ENCODE measurements at regions not wholly inside any gene's neighbourhood (a gene's known extent, or its start where the extent isn't known, plus 50 kb on each side); places are given as distances from the start of the nearest gene placed in this dataset.

DNA sequence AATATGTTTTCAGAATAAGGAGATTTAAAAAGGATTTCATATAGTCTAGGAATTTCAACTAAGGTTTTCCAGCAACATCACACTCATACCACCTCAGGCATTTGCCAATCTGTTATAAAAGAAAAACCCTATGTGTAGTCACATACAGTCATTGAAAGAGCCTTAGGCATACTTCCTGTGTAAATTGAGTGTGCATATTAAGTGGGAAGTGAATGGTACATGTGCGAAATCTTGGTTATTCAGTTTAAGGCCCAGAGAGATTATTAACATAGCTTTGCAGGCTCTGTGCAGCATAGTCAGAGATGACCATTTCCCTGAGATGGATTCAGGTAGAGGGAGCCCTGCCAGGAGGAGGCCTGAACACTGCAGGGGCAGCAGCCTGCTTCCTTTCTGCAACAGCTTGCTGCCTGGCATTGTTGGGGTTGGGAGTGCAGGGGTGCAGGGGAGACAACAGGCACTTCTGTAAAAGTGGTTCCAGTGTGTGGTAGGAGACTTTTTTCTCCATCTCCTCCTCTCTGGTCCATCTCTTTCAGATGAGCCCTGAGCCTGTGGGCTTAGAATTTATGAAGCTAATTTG is 100.1 kb upstream of the OSR1 start:
- Mint-ChIP-seq H3K4me3 (no peak overlapping the region), H3K27me3 (peaks cover 11 to 17% of the 10 kb centered on the region in 2 donors), H3K4me1 (no peaks in the 10 kb centered on the region), H3K27ac (no peak overlapping the region), H3K9me3 (peaks cover 0 to 9% (median 3%) of the 10 kb centered on the region in 5 donors), H3K36me3 (no peaks in the 10 kb centered on the region)
- Histone ChIP-seq H3K27me3 (ENCODE audit: insufficient read depth, low read length, poor library complexity, severe bottlenecking) (no peaks in the 10 kb centered on the region), H3K36me3 (ENCODE audit: insufficient read depth, low read length) (no peaks in the 10 kb centered on the region), H3K27ac (ENCODE audit: low read depth, low read length) (no peak overlapping the region), H3K4me1 (ENCODE audit: insufficient read depth, low read length) (no peaks in the 10 kb centered on the region), H3K4me3 (ENCODE audit: low read length) (no peak overlapping the region), H3K9me3 (ENCODE audit: low read length) (no peaks in the 10 kb centered on the region)
- CTCF ChIA-PET, result no interaction called here
- no peak for DNase-seq
- POLR2A ChIA-PET, result no interaction called here

DNA sequence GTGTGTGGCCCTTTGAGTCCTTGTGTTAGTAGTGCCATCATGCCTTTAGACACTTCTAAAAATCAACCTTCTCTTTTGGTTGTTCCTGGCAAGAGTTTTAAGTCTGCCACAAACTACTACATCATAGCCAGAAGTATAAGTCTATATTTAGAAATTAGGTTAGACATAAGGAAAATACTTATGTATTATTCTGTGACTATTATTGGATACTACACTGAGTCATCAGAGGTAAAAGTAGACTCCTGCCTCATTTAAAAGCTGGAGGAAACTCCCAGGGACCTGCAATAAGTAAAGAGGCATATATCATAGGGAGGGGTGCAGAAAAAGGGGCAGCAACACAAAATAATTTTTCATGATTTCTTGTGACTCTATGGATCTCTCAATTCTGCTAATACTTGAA is 99.4 kb upstream of the OSR1 start:
- no peak overlapping the region for H3K4me3 ChIP-seq (ENCODE audit: low read length)
- ChIA-PET POLR2A (no interaction called here), CTCF (no interaction called here)
- H3K36me3 Mint-ChIP-seq, result no peaks in the 10 kb centered on the region
- no peaks in the 10 kb centered on the region for H3K4me1 ChIP-seq (ENCODE audit: insufficient read depth, low read length)
- H3K27ac Mint-ChIP-seq, result no peak overlapping the region
- H3K4me1 Mint-ChIP-seq, result no peaks in the 10 kb centered on the region
- DNase-seq, result no peak
- H3K4me3 Mint-ChIP-seq, result no peak overlapping the region
- H3K36me3 ChIP-seq (ENCODE audit: insufficient read depth, low read length), result no peaks in the 10 kb centered on the region
- H3K9me3 ChIP-seq (ENCODE audit: low read length), result no peaks in the 10 kb centered on the region
- peaks cover 0 to 9% (median 3%) of the 10 kb centered on the region in 5 donors for H3K9me3 Mint-ChIP-seq
- H3K27me3 ChIP-seq (ENCODE audit: insufficient read depth, low read length, poor library complexity, severe bottlenecking), result no peaks in the 10 kb centered on the region
- no peak overlapping the region for H3K27ac ChIP-seq (ENCODE audit: low read depth, low read length)
- H3K27me3 Mint-ChIP-seq, result peaks cover 8 to 12% of the 10 kb centered on the region in 2 donors

DNA sequence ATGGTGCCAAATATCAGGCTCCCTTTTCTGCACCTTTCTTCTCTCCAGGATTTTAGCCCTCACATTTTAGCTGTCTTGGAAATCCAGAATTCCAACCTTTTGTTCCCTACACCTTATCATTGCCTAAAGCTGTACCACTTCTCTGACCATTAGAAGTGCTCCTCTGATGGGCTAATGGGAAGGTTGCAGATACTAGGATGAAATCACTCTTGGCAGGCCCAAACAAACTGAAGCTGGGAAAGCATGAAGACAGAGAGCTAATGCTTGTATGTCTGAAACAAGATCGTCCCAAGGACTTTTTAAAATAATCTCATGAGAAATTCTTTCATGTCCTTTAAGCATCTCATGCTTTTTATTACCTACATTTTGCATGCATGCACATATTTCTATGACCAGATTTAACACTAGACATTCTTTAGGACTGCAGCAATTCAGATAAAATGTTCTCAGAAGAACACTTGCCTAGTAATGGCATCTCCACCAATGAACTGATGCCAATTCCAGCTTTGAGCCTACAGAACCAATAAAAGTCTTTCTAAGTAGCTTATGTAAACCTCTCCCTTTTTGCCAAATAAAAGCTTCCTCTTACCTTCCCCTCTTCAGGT is 98.4 kb upstream of the OSR1 start:
- no peaks in the 10 kb centered on the region for H3K36me3 ChIP-seq (ENCODE audit: insufficient read depth, low read length)
- no peaks in the 10 kb centered on the region for H3K9me3 ChIP-seq (ENCODE audit: low read length)
- peaks cover 0 to 9% (median 3%) of the 10 kb centered on the region in 5 donors for H3K9me3 Mint-ChIP-seq
- no peaks in the 10 kb centered on the region for H3K4me1 ChIP-seq (ENCODE audit: insufficient read depth, low read length)
- H3K4me3 ChIP-seq (ENCODE audit: low read length), result no peak overlapping the region
- no peaks in the 10 kb centered on the region for H3K27me3 ChIP-seq (ENCODE audit: insufficient read depth, low read length, poor library complexity, severe bottlenecking)
- H3K27ac ChIP-seq (ENCODE audit: low read depth, low read length), result no peak overlapping the region
- H3K4me1 Mint-ChIP-seq, result no peaks in the 10 kb centered on the region
- peaks cover 4 to 6% of the 10 kb centered on the region in 2 donors for H3K27me3 Mint-ChIP-seq
- CTCF ChIA-PET, result no interaction called here
- no peaks in the 10 kb centered on the region for H3K36me3 Mint-ChIP-seq
- H3K4me3 Mint-ChIP-seq, result no peak overlapping the region
- no peak overlapping the region for H3K27ac Mint-ChIP-seq
- no peak for DNase-seq
- POLR2A ChIA-PET, result no interaction called here

DNA sequence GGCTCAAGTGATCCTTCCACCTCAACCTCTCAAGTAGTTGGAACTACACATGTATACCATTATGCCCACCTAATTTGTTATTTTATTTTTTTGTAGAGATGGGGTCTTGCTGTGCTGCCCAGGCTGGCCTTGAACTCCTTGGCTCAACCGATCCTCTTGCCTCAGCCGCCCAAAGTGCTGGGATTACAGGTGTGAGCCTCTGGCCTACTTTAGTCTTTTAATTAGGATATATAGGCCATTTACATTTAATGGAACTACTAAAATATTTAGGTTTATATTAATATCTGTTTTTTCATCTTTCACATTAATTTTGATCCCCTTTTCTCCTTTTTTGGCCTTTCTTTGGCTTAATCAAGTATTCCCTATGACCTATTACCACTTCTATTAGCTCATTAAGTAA is 95.7 kb upstream of the OSR1 start:
- peaks cover 1 to 8% of the 10 kb centered on the region in 2 donors for H3K27me3 Mint-ChIP-seq
- H3K4me3 ChIP-seq (ENCODE audit: low read length), result no peak overlapping the region

DNA sequence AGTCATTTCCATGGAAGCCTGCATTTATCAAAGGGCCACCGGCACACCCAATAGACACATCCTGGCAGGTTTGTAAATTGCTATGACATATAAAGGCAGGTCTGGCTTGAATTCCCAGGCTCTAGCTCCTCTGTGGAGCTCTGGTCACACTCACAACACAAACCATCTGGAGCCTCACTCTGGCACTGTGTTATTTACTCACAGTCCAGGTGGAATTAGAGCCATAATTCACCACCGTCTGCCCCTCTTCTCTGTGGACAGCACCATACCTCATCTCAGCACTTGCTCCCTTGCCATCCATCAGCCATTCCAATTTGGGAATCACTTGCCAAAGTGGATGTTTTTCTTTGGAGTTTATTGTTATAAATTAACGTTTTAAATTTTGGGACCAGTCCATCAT is 84.3 kb upstream of the OSR1 start:
- ChIA-PET POLR2A (no interaction called here), CTCF (no interaction called here)
- H3K9me3 Mint-ChIP-seq, result peaks cover 0 to 10% (median 3%) of the 10 kb centered on the region in 5 donors
- peaks cover 6 to 35% of the 10 kb centered on the region in 2 donors for H3K27me3 Mint-ChIP-seq
- H3K36me3 Mint-ChIP-seq, result peaks cover 0 to 4% (median 0%) of the 10 kb centered on the region in 3 donors
- Histone ChIP-seq H3K9me3 (ENCODE audit: low read length) (no peaks in the 10 kb centered on the region), H3K4me3 (ENCODE audit: low read length) (no peak overlapping the region), H3K4me1 (ENCODE audit: insufficient read depth, low read length) (no peaks in the 10 kb centered on the region), H3K27me3 (ENCODE audit: insufficient read depth, low read length, poor library complexity, severe bottlenecking) (no peaks in the 10 kb centered on the region), H3K27ac (ENCODE audit: low read depth, low read length) (no peak overlapping the region), H3K36me3 (ENCODE audit: insufficient read depth, low read length) (no peaks in the 10 kb centered on the region)
- no peak overlapping the region for H3K4me3 Mint-ChIP-seq
- no peak overlapping the region for H3K27ac Mint-ChIP-seq
- no peaks in the 10 kb centered on the region for H3K4me1 Mint-ChIP-seq
- no peak for DNase-seq

More for the DNA sequence above, 95.7 kb upstream of the OSR1 start:
- DNase-seq, result no peak
- Histone ChIP-seq H3K4me1 (ENCODE audit: insufficient read depth, low read length) (no peaks in the 10 kb centered on the region), H3K27ac (ENCODE audit: low read depth, low read length) (no peak overlapping the region), H3K9me3 (ENCODE audit: low read length) (no peaks in the 10 kb centered on the region), H3K36me3 (ENCODE audit: insufficient read depth, low read length) (no peaks in the 10 kb centered on the region), H3K27me3 (ENCODE audit: insufficient read depth, low read length, poor library complexity, severe bottlenecking) (no peaks in the 10 kb centered on the region)
- ChIA-PET POLR2A (no interaction called here), CTCF (no interaction called here)
- no peak overlapping the region for H3K27ac Mint-ChIP-seq
- peaks cover 0 to 9% (median 3%) of the 10 kb centered on the region in 5 donors for H3K9me3 Mint-ChIP-seq
- H3K36me3 Mint-ChIP-seq, result no peaks in the 10 kb centered on the region
- H3K4me1 Mint-ChIP-seq, result no peaks in the 10 kb centered on the region
- no peak overlapping the region for H3K4me3 Mint-ChIP-seq

DNA sequence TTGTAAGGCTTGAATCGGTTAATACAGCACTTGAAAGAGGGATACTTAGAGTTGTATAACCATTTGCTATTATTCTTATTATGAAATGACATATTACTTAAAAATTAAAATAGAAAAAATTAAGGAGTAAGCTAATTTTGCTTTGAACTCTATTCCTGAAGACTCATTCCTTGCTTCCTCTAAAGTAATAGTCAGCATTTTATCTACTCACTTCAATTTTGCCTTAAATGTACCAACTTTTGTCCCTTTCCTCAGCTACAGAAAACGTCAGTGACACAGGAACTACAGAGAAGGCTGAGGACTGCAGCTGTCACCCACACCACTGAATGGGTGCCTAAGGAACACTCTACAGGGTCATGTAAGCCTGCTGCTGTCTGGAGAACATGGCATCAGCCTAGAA is 80.7 kb upstream of the OSR1 start:
- Mint-ChIP-seq H3K4me3 (no peak overlapping the region), H3K4me1 (no peaks in the 10 kb centered on the region), H3K36me3 (peaks cover 0 to 4% (median 0%) of the 10 kb centered on the region in 3 donors), H3K9me3 (no peaks in the 10 kb centered on the region), H3K27ac (no peak overlapping the region), H3K27me3 (peaks cover 15 to 39% of the 10 kb centered on the region in 2 donors)
- no peaks in the 10 kb centered on the region for H3K27me3 ChIP-seq (ENCODE audit: insufficient read depth, low read length, poor library complexity, severe bottlenecking)
- H3K27ac ChIP-seq (ENCODE audit: low read depth, low read length), result no peak overlapping the region
- no peaks in the 10 kb centered on the region for H3K36me3 ChIP-seq (ENCODE audit: insufficient read depth, low read length)
- no peak for DNase-seq
- H3K4me1 ChIP-seq (ENCODE audit: insufficient read depth, low read length), result no peaks in the 10 kb centered on the region
- H3K9me3 ChIP-seq (ENCODE audit: low read length), result no peaks in the 10 kb centered on the region
- ChIA-PET CTCF (no interaction called here), POLR2A (no interaction called here)
- H3K4me3 ChIP-seq (ENCODE audit: low read length), result no peak overlapping the region

DNA sequence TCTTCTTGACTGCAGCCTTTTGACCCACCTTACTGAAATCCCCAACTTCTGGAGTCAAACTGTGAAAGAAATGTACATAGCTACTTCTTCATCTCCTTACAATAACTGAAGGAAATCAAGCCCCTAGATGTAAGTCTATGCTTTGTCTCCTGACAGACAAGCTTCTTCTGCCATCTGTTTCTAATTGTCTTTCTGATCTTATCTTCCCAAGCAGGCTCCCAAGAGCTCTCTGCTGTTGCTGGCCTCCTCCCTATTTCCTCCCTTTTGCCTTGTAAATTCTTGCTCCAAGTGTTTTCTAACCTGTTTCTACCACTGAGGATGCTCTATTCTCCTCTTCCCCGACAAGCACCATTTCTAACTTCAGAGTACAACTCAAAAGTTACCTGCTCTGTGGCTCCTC is 77.4 kb upstream of the OSR1 start:
- no peaks in the 10 kb centered on the region for H3K4me1 ChIP-seq (ENCODE audit: insufficient read depth, low read length)
- H3K9me3 ChIP-seq (ENCODE audit: low read length), result no peaks in the 10 kb centered on the region
- Mint-ChIP-seq H3K36me3 (no peaks in the 10 kb centered on the region), H3K27me3 (peaks cover 15 to 30% of the 10 kb centered on the region in 2 donors), H3K4me1 (no peaks in the 10 kb centered on the region), H3K27ac (no peak overlapping the region), H3K4me3 (no peak overlapping the region), H3K9me3 (no peaks in the 10 kb centered on the region)
- POLR2A ChIA-PET, result no interaction called here
- H3K27me3 ChIP-seq (ENCODE audit: insufficient read depth, low read length, poor library complexity, severe bottlenecking), result no peaks in the 10 kb centered on the region
- no peak for DNase-seq
- CTCF ChIA-PET, result no interaction called here
- no peaks in the 10 kb centered on the region for H3K36me3 ChIP-seq (ENCODE audit: insufficient read depth, low read length)
- H3K4me3 ChIP-seq (ENCODE audit: low read length), result no peak overlapping the region
- H3K27ac ChIP-seq (ENCODE audit: low read depth, low read length), result no peak overlapping the region

DNA sequence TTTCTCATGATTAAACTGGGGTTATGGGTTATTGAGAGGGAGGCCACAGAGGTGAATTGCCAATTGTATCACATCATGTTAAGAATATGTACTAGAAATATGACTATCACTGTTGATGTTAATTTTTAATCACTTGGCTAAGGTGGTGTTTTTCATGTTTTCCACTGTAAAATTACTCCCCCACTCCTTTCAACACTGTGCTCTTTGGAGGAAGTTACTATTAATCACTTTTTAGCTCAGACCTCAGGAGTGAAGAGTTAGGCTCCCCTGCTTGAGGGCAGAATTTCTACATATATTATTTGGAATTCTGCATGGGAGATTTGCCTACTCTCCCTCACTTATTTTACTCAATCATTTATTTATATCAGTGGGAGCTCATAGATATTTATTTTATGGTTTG is 76.0 kb upstream of the OSR1 start:
- no peaks in the 10 kb centered on the region for H3K36me3 ChIP-seq (ENCODE audit: insufficient read depth, low read length)
- Mint-ChIP-seq H3K36me3 (no peaks in the 10 kb centered on the region), H3K4me3 (no peak overlapping the region), H3K27me3 (peaks cover 19 to 36% of the 10 kb centered on the region in 2 donors), H3K4me1 (no peaks in the 10 kb centered on the region), H3K9me3 (no peaks in the 10 kb centered on the region), H3K27ac (no peak overlapping the region)
- no peak overlapping the region for H3K4me3 ChIP-seq (ENCODE audit: low read length)
- ChIA-PET CTCF (no interaction called here), POLR2A (no interaction called here)
- no peaks in the 10 kb centered on the region for H3K9me3 ChIP-seq (ENCODE audit: low read length)
- H3K4me1 ChIP-seq (ENCODE audit: insufficient read depth, low read length), result no peaks in the 10 kb centered on the region
- DNase-seq, result no peak
- no peak overlapping the region for H3K27ac ChIP-seq (ENCODE audit: low read depth, low read length)
- no peaks in the 10 kb centered on the region for H3K27me3 ChIP-seq (ENCODE audit: insufficient read depth, low read length, poor library complexity, severe bottlenecking)

Measured in CD8-positive, alpha-beta memory T cell (primary cell).